ENCODE measurements at regions not wholly inside any gene's neighbourhood (a gene's known extent, or its start where the extent isn't known, plus 50 kb on each side); places are given as distances from the start of the nearest gene placed in this dataset.

- intact Hi-C loops (cut with micrococcal nuclease), result loop anchor here (1.0 to 5.0 kb wide), 7 partner anchors 8 to 433 kb away; partner anchors contain the start of gene DPH5 (in 1 of the 2)
- DNase-seq (no peak), ATAC-seq (peak; percentile 4)
- no peaks in the 10 kb centered on the region for H3K9me3 ChIP-seq (ENCODE audit: control insufficient read depth in 2 of 3, low read length in 3 of 3)
- Mint-ChIP-seq H3K4me3 (peak overlapping the region in 5 of 10 donors; percentile 10 to 51 (median 43)), H3K9me3 (no peaks in the 10 kb centered on the region), H3K4me1 (peaks cover 42 to 72% (median 71%) of the 10 kb centered on the region in 7 donors), H3K27ac (peak overlapping the region; percentile 53 to 93 (median 85)), H3K36me3 (peaks cover 0 to 11% (median 0%) of the 10 kb centered on the region in 5 donors), H3K27me3 (no peaks in the 10 kb centered on the region)
- peaks cover 17 to 36% of the 10 kb centered on the region in 2 donors for H3K4me1 ChIP-seq (ENCODE audit: control insufficient read depth in 2 of 2, insufficient read depth in 2 of 2, low read length in 2 of 2)
- H3K27ac ChIP-seq (ENCODE audit: low read depth, low read length), result no peak overlapping the region
- H3K27me3 ChIP-seq (ENCODE audit: control insufficient read depth in 2 of 2, insufficient read depth in 2 of 2, low read length in 2 of 2), result no peaks in the 10 kb centered on the region
- ChIA-PET POLR2A (interaction anchor here (0.6 to 8.7 kb wide), 16 partner anchors 8 to 742 kb away, joined by 3 to 136 read pairs (median 4); partner anchors contain the start of genes DPH5 and S1PR1), CTCF (interaction anchor here (0.6 to 4.9 kb wide), 21 partner anchors 11 to 221 kb away, joined by 3 to 65 read pairs (median 4); no protein-coding TSS in a partner anchor)
- no peaks in the 10 kb centered on the region for H3K36me3 ChIP-seq (ENCODE audit: control insufficient read depth in 2 of 3, insufficient read depth in 3 of 3, low read length in 3 of 3)
- H3K4me3 ChIP-seq (ENCODE audit: low read length), result no peak overlapping the region
These were observed 100.5 kb upstream of the S1PR1 start for GRCh38 chr1:101136271-101136670.

DNA sequence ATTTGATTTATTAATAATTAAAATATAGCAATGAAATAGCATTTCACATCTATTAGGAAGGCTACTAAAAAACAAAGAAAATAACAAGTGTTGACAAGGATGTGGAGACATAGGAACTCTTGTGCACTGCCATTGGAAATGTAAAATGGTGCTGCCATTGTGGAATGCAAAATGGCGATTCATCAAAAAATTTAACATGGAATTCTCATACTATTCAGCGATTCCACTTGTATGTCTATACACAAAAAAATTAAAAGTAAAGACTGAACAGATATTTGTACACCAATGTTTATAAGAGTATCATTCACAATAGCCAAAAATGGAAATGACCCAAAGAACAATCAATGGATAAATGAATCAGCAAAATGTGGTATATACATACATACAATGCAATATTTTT lies 101.3 kb upstream of the S1PR1 start:
- no peaks in the 10 kb centered on the region for H3K9me3 Mint-ChIP-seq
- intact Hi-C loops (cut with micrococcal nuclease), result loop anchor here in 1 of 2 donors (5.0 kb wide), 1 partner anchor 222 kb away; no protein-coding TSS in a partner anchor
- peak overlapping the region; percentile 44 to 93 (median 85) for H3K27ac Mint-ChIP-seq
- no peak for ATAC-seq
- DNase-seq, result no peak
- ChIA-PET CTCF (interaction anchor here (0.6 to 2.7 kb wide), 10 partner anchors 12 to 231 kb away, joined by 3 to 17 read pairs (median 5); no protein-coding TSS in a partner anchor), POLR2A (interaction anchor here (2.0 to 8.7 kb wide), 3 partner anchors 102 to 148 kb away, joined by 4 to 136 read pairs (median 6); partner anchors contain the start of gene S1PR1)
- Histone ChIP-seq H3K36me3 (ENCODE audit: control insufficient read depth in 2 of 3, insufficient read depth in 3 of 3, low read length in 3 of 3) (no peaks in the 10 kb centered on the region), H3K4me1 (ENCODE audit: control insufficient read depth in 2 of 2, insufficient read depth in 2 of 2, low read length in 2 of 2) (peaks cover 17 to 43% of the 10 kb centered on the region in 2 donors), H3K27me3 (ENCODE audit: control insufficient read depth in 2 of 2, insufficient read depth in 2 of 2, low read length in 2 of 2) (no peaks in the 10 kb centered on the region), H3K27ac (ENCODE audit: low read depth, low read length) (no peak overlapping the region), H3K9me3 (ENCODE audit: control insufficient read depth in 2 of 3, low read length in 3 of 3) (no peaks in the 10 kb centered on the region), H3K4me3 (ENCODE audit: low read length) (no peak overlapping the region)
- peak overlapping the region in 2 of 10 donors; percentile 38 to 49 for H3K4me3 Mint-ChIP-seq
- peaks cover 0 to 11% (median 0%) of the 10 kb centered on the region in 5 donors for H3K36me3 Mint-ChIP-seq
- no peaks in the 10 kb centered on the region for H3K27me3 Mint-ChIP-seq
- peaks cover 50 to 79% (median 78%) of the 10 kb centered on the region in 7 donors for H3K4me1 Mint-ChIP-seq

DNA sequence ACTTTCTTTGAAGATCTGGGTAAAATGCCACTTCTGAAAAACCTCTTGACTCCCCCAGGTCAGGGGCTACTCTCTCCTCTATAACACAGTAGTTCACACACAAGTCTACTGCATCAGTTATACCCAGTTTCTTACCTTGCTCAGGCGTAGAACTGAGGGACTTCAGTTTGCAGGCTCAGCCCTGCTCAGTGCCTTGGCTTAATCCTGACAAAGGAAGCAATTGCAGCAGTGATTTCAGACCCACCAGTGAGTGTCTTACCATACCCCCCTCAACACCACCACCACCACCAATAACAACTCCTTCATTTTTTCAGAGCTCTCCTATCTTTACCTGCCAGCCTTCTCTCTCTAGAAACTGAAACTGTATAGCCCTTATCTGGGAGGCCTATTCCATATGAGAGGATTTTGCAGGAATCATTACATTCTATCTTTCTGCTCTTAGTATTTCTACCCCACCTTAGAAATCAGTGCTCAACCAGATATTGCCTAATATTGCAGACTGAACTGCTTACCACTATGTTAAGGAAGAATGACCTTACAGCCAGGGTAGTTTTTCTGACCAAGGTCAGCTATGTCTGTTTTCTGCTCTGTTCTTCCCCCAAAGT lies 105.5 kb upstream of the S1PR1 start:
- H3K27me3 ChIP-seq (ENCODE audit: control insufficient read depth in 2 of 2, insufficient read depth in 2 of 2, low read length in 2 of 2), result no peaks in the 10 kb centered on the region
- Mint-ChIP-seq H3K4me1 (peaks cover 52 to 81% (median 72%) of the 10 kb centered on the region in 7 donors), H3K36me3 (peaks cover 0 to 11% (median 0%) of the 10 kb centered on the region in 5 donors), H3K27me3 (no peaks in the 10 kb centered on the region), H3K27ac (peak overlapping the region; percentile 20 to 94 (median 85)), H3K9me3 (peaks cover 0 to 1% (median 0%) of the 10 kb centered on the region in 11 donors), H3K4me3 (peak overlapping the region in 8 of 10 donors; percentile 0 to 44 (median 24))
- CTCF ChIA-PET, result interaction anchor here (0.6 to 1.8 kb wide), 4 partner anchors 43 to 159 kb away, joined by 3 to 9 read pairs (median 4); no protein-coding TSS in a partner anchor
- H3K4me3 ChIP-seq (ENCODE audit: low read length), result no peak overlapping the region
- DNase-seq (no peak), ATAC-seq (no peak)
- H3K4me1 ChIP-seq (ENCODE audit: control insufficient read depth in 2 of 2, insufficient read depth in 2 of 2, low read length in 2 of 2), result peaks cover 29 to 62% of the 10 kb centered on the region in 2 donors
- H3K9me3 ChIP-seq (ENCODE audit: control insufficient read depth in 2 of 3, low read length in 3 of 3), result no peaks in the 10 kb centered on the region
- H3K27ac ChIP-seq (ENCODE audit: low read depth, low read length), result no peak overlapping the region
- no peaks in the 10 kb centered on the region for H3K36me3 ChIP-seq (ENCODE audit: control insufficient read depth in 2 of 3, insufficient read depth in 3 of 3, low read length in 3 of 3)
- intact Hi-C loops (cut with micrococcal nuclease), result no loop called here
- POLR2A ChIA-PET, result interaction anchor here (0.6 to 8.5 kb wide), 10 partner anchors 10 to 210 kb away, joined by 3 to 88 read pairs (median 4); partner anchors contain the start of gene S1PR1

DNA sequence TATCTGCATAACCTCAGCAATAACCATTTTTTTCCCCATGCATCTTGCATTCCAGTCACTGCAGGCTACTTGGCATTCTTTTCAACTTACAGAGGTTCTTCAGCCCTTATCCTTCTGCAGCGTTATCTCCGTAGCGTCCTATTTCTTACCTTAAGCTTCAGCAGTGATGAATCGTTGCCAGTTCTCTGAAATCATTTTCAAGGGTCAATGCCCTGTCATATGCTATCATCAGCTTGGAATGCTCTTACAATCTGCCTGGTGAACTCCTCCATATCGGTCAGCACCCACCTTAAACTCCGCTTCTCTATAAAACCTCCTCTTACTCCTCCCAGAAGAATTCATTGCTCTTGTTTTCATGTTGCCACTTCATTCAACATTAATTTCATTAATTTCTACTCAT lies 105.1 kb upstream of the DPH5 start:
- H3K27ac Mint-ChIP-seq, result peak overlapping the region in 8 of 9 donors; percentile 62 to 94 (median 86)
- H3K4me1 Mint-ChIP-seq, result peaks cover 46 to 74% (median 65%) of the 10 kb centered on the region in 7 donors
- intact Hi-C loops (cut with micrococcal nuclease), result no loop called here
- peaks cover 0 to 11% (median 0%) of the 10 kb centered on the region in 5 donors for H3K36me3 Mint-ChIP-seq
- H3K27me3 Mint-ChIP-seq, result no peaks in the 10 kb centered on the region
- Histone ChIP-seq H3K27ac (ENCODE audit: low read depth, low read length) (peak overlapping the region; percentile 8), H3K36me3 (ENCODE audit: control insufficient read depth in 2 of 3, insufficient read depth in 3 of 3, low read length in 3 of 3) (no peaks in the 10 kb centered on the region), H3K4me1 (ENCODE audit: control insufficient read depth in 2 of 2, insufficient read depth in 2 of 2, low read length in 2 of 2) (peaks cover 25 to 60% of the 10 kb centered on the region in 2 donors), H3K4me3 (ENCODE audit: low read length) (no peak overlapping the region), H3K27me3 (ENCODE audit: control insufficient read depth in 2 of 2, insufficient read depth in 2 of 2, low read length in 2 of 2) (no peaks in the 10 kb centered on the region), H3K9me3 (ENCODE audit: control insufficient read depth in 2 of 3, low read length in 3 of 3) (no peaks in the 10 kb centered on the region)
- ATAC-seq, result no peak
- H3K9me3 Mint-ChIP-seq, result peaks cover 0 to 1% (median 0%) of the 10 kb centered on the region in 11 donors
- no peak for DNase-seq
- ChIA-PET CTCF (interaction anchor here (1.1 to 1.8 kb wide), 2 partner anchors 44 to 158 kb away, joined by 3 to 9 read pairs; no protein-coding TSS in a partner anchor), POLR2A (interaction anchor here (0.6 to 8.5 kb wide), 12 partner anchors 9 to 209 kb away, joined by 3 to 88 read pairs (median 4); partner anchors contain the start of gene S1PR1)
- H3K4me3 Mint-ChIP-seq, result peak overlapping the region in 6 of 10 donors; percentile 1 to 56 (median 8)

GRCh38 chr1:101128846-101129245 lies 103.3 kb upstream of the DPH5 start:
- H3K4me3 Mint-ChIP-seq, result peak overlapping the region in 9 of 10 donors; percentile 53 to 80 (median 70)
- H3K27ac Mint-ChIP-seq, result peak overlapping the region; percentile 85 to 96 (median 91)
- CTCF ChIA-PET, result interaction anchor here (0.6 to 1.8 kb wide), 8 partner anchors 9 to 217 kb away, joined by 3 to 9 read pairs (median 3); no protein-coding TSS in a partner anchor
- no peaks in the 10 kb centered on the region for H3K27me3 Mint-ChIP-seq
- peak overlapping the region; percentile 64 for H3K27ac ChIP-seq (ENCODE audit: low read depth, low read length)
- no peaks in the 10 kb centered on the region for H3K36me3 ChIP-seq (ENCODE audit: control insufficient read depth in 2 of 3, insufficient read depth in 3 of 3, low read length in 3 of 3)
- ATAC-seq (peak; percentile 56), DNase-seq (peak in 2 of 9 donors; percentile 15 to 27)
- peaks cover 25 to 49% of the 10 kb centered on the region in 2 donors for H3K4me1 ChIP-seq (ENCODE audit: control insufficient read depth in 2 of 2, insufficient read depth in 2 of 2, low read length in 2 of 2)
- peaks cover 39 to 77% (median 64%) of the 10 kb centered on the region in 7 donors for H3K4me1 Mint-ChIP-seq
- POLR2A ChIA-PET, result interaction anchor here (0.8 to 8.5 kb wide), 11 partner anchors 8 to 196 kb away, joined by 3 to 88 read pairs (median 4); partner anchors contain the start of gene S1PR1
- peaks cover 0 to 11% (median 0%) of the 10 kb centered on the region in 5 donors for H3K36me3 Mint-ChIP-seq
- H3K27me3 ChIP-seq (ENCODE audit: control insufficient read depth in 2 of 2, insufficient read depth in 2 of 2, low read length in 2 of 2), result no peaks in the 10 kb centered on the region
- intact Hi-C loops (cut with micrococcal nuclease), result loop anchor here (1.0 to 10.0 kb wide), 10 partner anchors 7 to 202 kb away; partner anchors contain the start of gene DPH5 (in 1 of the 2)
- H3K4me3 ChIP-seq (ENCODE audit: low read length), result no peak overlapping the region
- no peaks in the 10 kb centered on the region for H3K9me3 ChIP-seq (ENCODE audit: control insufficient read depth in 2 of 3, low read length in 3 of 3)
- peaks cover 0 to 5% (median 0%) of the 10 kb centered on the region in 11 donors for H3K9me3 Mint-ChIP-seq

DNA sequence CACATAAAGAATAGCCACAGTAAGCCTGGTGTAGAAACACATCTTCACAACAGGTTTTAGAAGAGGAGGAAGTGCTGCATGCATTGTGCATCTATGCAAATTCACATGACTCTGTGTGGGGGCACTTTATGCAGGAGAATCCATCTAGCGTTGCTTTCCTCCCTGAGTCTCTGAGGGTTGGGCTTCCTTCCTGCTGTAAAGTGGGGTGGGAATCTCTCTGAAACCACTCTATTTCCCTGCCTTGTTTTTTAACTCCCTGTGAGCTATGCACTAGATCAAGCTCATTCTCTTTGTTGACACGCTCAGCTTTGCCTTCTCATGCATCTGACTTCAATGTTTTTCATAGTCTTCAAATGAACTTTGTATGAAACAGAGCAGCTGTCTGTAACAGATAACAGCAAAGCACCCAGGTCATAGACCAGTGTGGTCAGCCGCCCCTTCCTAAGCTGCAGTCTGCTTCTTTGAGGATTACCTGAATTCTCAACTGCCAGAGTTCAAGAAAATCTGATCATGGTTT lies 102.7 kb upstream of the DPH5 start:
- H3K4me1 ChIP-seq (ENCODE audit: control insufficient read depth in 2 of 2, insufficient read depth in 2 of 2, low read length in 2 of 2), result peaks cover 26 to 49% of the 10 kb centered on the region in 2 donors
- H3K27ac Mint-ChIP-seq, result peak overlapping the region; percentile 85 to 96 (median 91)
- peaks cover 42 to 83% (median 66%) of the 10 kb centered on the region in 7 donors for H3K4me1 Mint-ChIP-seq
- no peaks in the 10 kb centered on the region for H3K27me3 Mint-ChIP-seq
- H3K4me3 ChIP-seq (ENCODE audit: low read length), result no peak overlapping the region
- H3K9me3 Mint-ChIP-seq, result peaks cover 0 to 8% (median 2%) of the 10 kb centered on the region in 11 donors
- DNase-seq (peak in 7 of 9 donors; percentile 38 to 72 (median 60)), ATAC-seq (peak; percentile 79)
- peaks cover 0 to 15% (median 0%) of the 10 kb centered on the region in 5 donors for H3K36me3 Mint-ChIP-seq
- H3K27me3 ChIP-seq (ENCODE audit: control insufficient read depth in 2 of 2, insufficient read depth in 2 of 2, low read length in 2 of 2), result no peaks in the 10 kb centered on the region
- no peaks in the 10 kb centered on the region for H3K36me3 ChIP-seq (ENCODE audit: control insufficient read depth in 2 of 3, insufficient read depth in 3 of 3, low read length in 3 of 3)
- intact Hi-C loops (cut with micrococcal nuclease), result loop anchor here (1.0 to 10.0 kb wide), 10 partner anchors 8 to 201 kb away; partner anchors contain the start of gene DPH5 (in 1 of the 2)
- ChIA-PET POLR2A (interaction anchor here (0.8 to 8.5 kb wide), 8 partner anchors 9 to 196 kb away, joined by 3 to 88 read pairs (median 6); partner anchors contain the start of gene S1PR1), CTCF (interaction anchor here (1.0 to 1.8 kb wide), 4 partner anchors 9 to 160 kb away, joined by 3 to 9 read pairs (median 4); no protein-coding TSS in a partner anchor)
- H3K4me3 Mint-ChIP-seq, result peak overlapping the region; percentile 17 to 80 (median 72)
- H3K9me3 ChIP-seq (ENCODE audit: control insufficient read depth in 2 of 3, low read length in 3 of 3), result no peaks in the 10 kb centered on the region
- peak overlapping the region; percentile 64 for H3K27ac ChIP-seq (ENCODE audit: low read depth, low read length)

All from naive thymus-derived CD4-positive, alpha-beta T cell (primary cell).